ENCODE measurements at regions not wholly inside any gene's neighbourhood (a gene's known extent, or its start where the extent isn't known, plus 50 kb on each side); places are given as distances from the start of the nearest gene placed in this dataset.

- TF ChIP-seq ELF1 (IDR thresholded peaks at IDR 0.05; ENCODE audit: borderline replicate concordance, low read depth): no peak
- no peak for TF ChIP-seq CEBPB (IDR thresholded peaks at IDR 0.05; ENCODE audit: low read depth)
- TF ChIP-seq POLR2A (IDR thresholded peaks at IDR 0.05; ENCODE audit: borderline replicate concordance, extremely low read depth, insufficient read depth, insufficient read length): no peak
- no peak for TF ChIP-seq ZNF274 (IDR thresholded peaks at IDR 0.05; ENCODE audit: low read depth, low read length)
Observed at GRCh38 chr5:123845356-123846100, 333.6 kb downstream of the CSNK1G3 start.

Data from HCT116 (cell line).